AG04449 (cell line): ENCODE measurements at regions not wholly inside any gene's neighbourhood (a gene's known extent, or its start where the extent isn't known, plus 50 kb on each side); places are given as distances from the start of the nearest gene placed in this dataset.

Experiments used
- CTCF ChIA-PET: fragments of 350-600 bp; formaldehyde crosslinking; extraction: SDS; loops from one replicate; lab custom pipeline; 2021; ENCODE audit warnings: antibody characterized with exemption; lab: Yijun Ruan, JAX
- POLR2A ChIA-PET: fragments of 400-600, 350-600 bp; formaldehyde crosslinking; extraction: SDS; loops from one replicate; lab custom pipeline; 2020; ENCODE audit warnings: antibody characterized with exemption, inconsistent platforms; lab: Yijun Ruan, JAX
- DNase-seq: peaks from one replicate; pipeline ENCODE4 v3.0.0-alpha.2; 2010; ENCODE audit warnings: low read depth, low spot score
- H3K4me3 ChIP-seq: 2 replicates; pipeline ENCODE4 v1.5.1; 2011; ENCODE audit warnings: low read depth, mild to moderate bottlenecking, control low read depth, low read length
- TF ChIP-seq, protein P1 (sequence below): IDR thresholded peaks from one replicate; pipeline ENCODE4 v1.5.1; 2011; ENCODE audit warnings: mild to moderate bottlenecking, moderate library complexity, low read length, control low read depth, inconsistent platforms; ENCODE audit not compliant: insufficient read depth; ENCODE audit errors: missing control alignments

DNA sequence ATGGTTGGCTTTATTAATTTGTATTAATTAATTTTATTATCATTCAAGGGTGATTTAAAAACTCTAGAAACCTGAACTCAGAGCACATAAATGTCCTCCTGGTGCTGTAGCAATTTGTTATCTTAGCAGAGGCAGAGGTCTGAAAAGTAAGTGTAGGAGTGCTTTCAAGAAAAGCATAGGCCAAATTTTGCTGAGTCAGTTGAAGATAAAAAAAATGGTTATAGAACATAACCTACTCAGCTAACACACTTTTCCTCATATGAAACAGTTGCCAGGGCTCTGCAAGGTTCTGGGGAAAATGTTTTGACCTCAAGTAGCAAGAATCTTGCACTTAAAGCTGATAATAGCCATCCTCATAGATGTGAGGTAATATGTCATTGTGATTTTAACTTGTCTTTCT is 53.5 kb upstream of the CHODL start:
- ChIA-PET POLR2A (no interaction called here), CTCF (no interaction called here)
- no peak overlapping the region for H3K4me3 ChIP-seq
- TF ChIP-seq, protein P1, sequence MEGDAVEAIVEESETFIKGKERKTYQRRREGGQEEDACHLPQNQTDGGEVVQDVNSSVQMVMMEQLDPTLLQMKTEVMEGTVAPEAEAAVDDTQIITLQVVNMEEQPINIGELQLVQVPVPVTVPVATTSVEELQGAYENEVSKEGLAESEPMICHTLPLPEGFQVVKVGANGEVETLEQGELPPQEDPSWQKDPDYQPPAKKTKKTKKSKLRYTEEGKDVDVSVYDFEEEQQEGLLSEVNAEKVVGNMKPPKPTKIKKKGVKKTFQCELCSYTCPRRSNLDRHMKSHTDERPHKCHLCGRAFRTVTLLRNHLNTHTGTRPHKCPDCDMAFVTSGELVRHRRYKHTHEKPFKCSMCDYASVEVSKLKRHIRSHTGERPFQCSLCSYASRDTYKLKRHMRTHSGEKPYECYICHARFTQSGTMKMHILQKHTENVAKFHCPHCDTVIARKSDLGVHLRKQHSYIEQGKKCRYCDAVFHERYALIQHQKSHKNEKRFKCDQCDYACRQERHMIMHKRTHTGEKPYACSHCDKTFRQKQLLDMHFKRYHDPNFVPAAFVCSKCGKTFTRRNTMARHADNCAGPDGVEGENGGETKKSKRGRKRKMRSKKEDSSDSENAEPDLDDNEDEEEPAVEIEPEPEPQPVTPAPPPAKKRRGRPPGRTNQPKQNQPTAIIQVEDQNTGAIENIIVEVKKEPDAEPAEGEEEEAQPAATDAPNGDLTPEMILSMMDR = no peak
- DNase-seq = no peak

DNA sequence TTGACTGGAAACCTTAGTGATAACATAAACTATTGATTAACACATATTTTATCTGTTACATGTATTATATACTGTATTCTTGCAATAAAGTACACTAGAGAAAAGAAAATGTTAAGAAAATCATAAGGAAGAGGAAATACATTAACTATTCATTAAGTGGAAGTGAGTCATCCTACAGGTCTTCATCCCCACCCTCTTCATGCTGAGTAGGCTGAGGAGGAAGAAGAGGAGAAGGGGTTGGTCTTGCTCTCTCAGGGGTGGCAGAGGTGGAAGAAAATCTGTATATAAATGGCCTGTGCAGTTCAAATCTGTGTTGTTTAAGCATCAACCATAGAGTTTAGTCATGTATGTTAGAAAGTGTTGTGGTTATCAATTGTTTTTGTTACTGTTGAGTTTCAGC is 66.1 kb upstream of the CHODL start:
- CTCF ChIA-PET = no interaction called here
- DNase-seq = no peak
- POLR2A ChIA-PET = no interaction called here
- TF ChIP-seq, protein P1 = no peak
- no peak overlapping the region for H3K4me3 ChIP-seq

DNA sequence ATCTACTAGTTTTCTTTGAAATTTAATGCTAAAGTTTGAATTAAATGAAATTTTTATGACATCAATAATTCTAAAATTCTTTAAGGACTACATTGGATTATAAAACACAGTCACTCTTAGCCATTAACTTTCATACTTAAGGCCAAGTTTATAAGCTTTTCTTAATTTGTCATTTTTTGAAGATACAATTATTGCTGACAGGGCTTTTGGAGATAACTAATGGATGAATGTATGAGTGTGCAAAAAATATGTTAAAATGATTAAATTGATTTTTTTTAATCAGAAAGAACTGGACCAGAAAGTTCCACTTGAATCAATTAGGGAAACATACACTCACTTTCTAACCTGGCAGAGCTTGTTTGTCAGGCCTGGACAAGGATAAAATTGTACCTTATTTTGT is 70.3 kb upstream of the CHODL start:
- ChIA-PET POLR2A (no interaction called here), CTCF (no interaction called here)
- no peak for DNase-seq
- TF ChIP-seq, protein P1 = no peak
- no peak overlapping the region for H3K4me3 ChIP-seq

DNA sequence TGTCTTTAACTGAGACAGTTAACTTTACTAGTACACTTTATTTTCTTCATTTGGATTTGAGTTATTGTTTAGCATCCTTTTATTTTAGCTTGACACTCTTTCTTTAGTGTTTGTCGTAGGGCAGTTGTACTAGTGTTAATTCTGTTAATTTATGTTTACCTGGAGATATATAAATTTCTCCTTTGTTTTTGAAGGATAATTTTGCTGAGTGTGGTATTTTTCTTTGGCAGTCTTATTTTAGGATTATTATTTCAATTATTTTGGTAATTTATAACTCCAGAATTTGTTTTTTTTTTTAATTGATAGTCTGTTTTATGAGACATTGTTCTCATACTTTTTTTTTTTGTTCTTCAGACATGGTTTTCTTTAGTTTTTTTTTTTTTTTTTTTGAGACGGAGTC is 73.8 kb upstream of the CHODL start:
- H3K4me3 ChIP-seq = no peak overlapping the region
- TF ChIP-seq, protein P1 = no peak
- CTCF ChIA-PET = interaction anchor here (0.6 kb wide), 1 partner anchor 1206 kb away, joined by 4 read pairs; no protein-coding TSS in a partner anchor
- no peak for DNase-seq
- POLR2A ChIA-PET = no interaction called here

DNA sequence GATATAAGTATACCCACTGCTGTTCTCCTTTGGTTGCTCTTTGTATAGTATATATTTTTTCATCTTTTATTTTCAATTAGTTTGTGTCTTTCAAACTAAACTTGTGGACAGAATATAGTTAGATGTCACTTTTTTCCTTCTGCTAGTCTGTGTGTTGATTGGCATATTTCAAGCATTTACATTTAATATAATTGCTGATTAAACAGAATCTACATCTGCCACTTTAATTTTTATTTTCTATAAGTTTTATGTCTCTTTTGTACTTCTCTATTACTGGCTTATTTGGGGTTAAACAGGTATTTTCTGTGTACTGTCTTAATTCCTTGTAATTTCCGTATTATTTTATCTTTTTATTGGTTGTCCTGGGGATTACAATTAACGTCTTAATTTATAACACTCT is 74.4 kb upstream of the CHODL start:
- CTCF ChIA-PET = interaction anchor here (0.6 kb wide), 1 partner anchor 1206 kb away, joined by 4 read pairs; no protein-coding TSS in a partner anchor
- no peak for DNase-seq
- H3K4me3 ChIP-seq = no peak overlapping the region
- TF ChIP-seq, protein P1 = no peak
- POLR2A ChIA-PET = no interaction called here

DNA sequence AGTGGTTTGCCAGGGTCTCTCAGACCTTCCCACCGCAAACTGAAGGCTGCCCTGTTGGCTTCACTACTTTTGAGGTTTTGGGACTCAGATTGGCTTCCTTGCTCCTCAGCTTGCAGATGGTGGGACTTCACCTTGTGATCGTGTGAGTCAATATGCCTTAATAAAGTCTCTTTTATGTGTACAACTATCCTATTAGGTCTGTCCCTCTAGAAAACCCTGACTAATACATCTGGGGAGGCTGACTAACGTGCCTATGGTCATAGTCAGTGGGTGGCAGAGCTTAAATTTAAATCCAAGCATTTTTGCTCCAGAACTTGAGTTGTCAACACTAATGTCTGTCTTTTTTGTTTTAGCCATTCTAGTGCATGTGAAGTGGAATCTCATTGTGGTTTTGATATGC is 76.5 kb upstream of the CHODL start:
- no peak overlapping the region for H3K4me3 ChIP-seq
- ChIA-PET CTCF (no interaction called here), POLR2A (no interaction called here)
- TF ChIP-seq, protein P1 = no peak
- DNase-seq = no peak
